22Rv1 (cell line): ENCODE measurements at regions not wholly inside any gene's neighbourhood (a gene's known extent, or its start where the extent isn't known, plus 50 kb on each side); places are given as distances from the start of the nearest gene placed in this dataset.

Source experiments
- CTCF ChIP-seq: fragments of 450-650 bp; IDR thresholded peaks from 2 replicates; pipeline ENCODE4 v1.5.1; 2017; ENCODE audit warnings: mild to moderate bottlenecking
- ZFX ChIP-seq: fragments of 450-650 bp; IDR thresholded peaks from 2 replicates; pipeline ENCODE4 v1.6.1; 2017; ENCODE audit warnings: antibody characterized with exemption, borderline replicate concordance

- no peak for TF ChIP-seq CTCF
- TF ChIP-seq ZFX = no peak
Observed at GRCh38 chr6:134744301-134744700, 205.6 kb downstream of the ALDH8A1 start.
